ENCODE measurements at regions not wholly inside any gene's neighbourhood (a gene's known extent, or its start where the extent isn't known, plus 50 kb on each side); places are given as distances from the start of the nearest gene placed in this dataset.

DNA sequence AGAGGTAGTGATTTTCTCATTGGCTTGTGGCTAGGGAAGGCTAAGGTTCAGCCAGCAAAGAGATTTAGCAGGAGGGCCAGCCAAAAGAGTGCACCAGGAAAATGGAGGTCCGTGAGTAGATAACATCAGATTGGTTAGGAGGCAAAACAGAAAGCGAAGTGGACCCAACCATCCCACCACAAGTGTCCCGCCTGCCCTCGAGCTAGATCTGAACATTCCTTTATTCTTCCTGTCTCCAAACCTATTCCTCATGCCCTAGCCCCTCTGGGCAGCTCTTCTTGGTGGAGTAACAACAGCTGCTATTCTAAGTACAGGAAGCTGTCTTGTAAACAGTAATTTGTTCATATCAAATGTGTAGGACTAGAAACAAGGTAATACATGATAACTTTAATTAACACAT, 85.7 kb upstream of the BET1 start:
- H3K36me3 Mint-ChIP-seq (ENCODE audit: low read depth), result no peaks in the 10 kb centered on the region
- H3K4me3 Mint-ChIP-seq, result no peak overlapping the region
- peaks cover 15% of the 10 kb centered on the region for H3K4me1 Mint-ChIP-seq (ENCODE audit: low read depth)
- H3K27me3 Mint-ChIP-seq, result peaks cover 51% of the 10 kb centered on the region
- no peaks in the 10 kb centered on the region for H3K9me3 Mint-ChIP-seq
- no peak overlapping the region for H3K27ac Mint-ChIP-seq

DNA sequence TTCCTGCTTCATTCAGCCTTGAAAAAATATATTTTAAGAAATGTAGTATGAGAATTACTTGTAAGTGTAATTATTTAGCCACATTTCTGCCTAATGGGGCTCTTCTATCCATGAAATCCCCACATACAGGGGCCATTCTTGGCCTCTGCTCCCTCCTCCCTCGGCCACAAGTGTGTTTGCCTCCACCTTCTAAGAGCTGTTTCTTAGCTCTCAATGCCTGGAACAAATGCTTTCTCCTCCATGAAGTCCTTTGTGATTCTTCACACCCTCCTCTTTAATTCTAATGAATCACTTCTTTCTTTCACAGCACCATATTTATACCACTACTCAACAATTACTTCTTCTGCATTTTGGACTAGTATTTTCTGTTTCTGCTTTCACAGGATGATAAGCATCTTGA, 88.8 kb upstream of the BET1 start:
- no peaks in the 10 kb centered on the region for H3K36me3 Mint-ChIP-seq (ENCODE audit: low read depth)
- H3K4me3 Mint-ChIP-seq, result no peak overlapping the region
- H3K27me3 Mint-ChIP-seq, result peaks cover 45% of the 10 kb centered on the region
- H3K4me1 Mint-ChIP-seq (ENCODE audit: low read depth), result peaks cover 8% of the 10 kb centered on the region
- H3K27ac Mint-ChIP-seq, result no peak overlapping the region
- H3K9me3 Mint-ChIP-seq, result no peaks in the 10 kb centered on the region

DNA sequence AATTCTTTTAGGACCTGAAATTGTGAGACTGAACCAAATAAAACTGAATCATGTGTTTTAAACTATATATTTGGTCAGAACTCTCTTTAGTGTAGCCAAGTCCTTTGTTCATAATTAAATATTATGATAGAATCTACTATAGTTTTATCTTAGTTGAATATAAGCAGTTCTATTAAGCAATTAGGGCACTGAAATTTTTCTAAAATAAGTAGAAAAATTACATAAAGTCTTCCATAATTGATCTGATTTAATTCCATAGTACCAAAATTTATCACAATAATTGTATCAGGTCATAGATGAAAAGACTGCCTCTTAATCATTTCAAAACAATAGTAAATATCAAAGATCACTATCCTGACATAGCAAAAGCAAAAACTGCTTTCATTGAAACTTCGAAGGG, 90.1 kb upstream of the BET1 start:
- Mint-ChIP-seq H3K36me3 (ENCODE audit: low read depth) (no peaks in the 10 kb centered on the region), H3K4me1 (ENCODE audit: low read depth) (no peaks in the 10 kb centered on the region), H3K27me3 (peaks cover 38% of the 10 kb centered on the region), H3K27ac (no peak overlapping the region), H3K9me3 (no peaks in the 10 kb centered on the region), H3K4me3 (no peak overlapping the region)

DNA sequence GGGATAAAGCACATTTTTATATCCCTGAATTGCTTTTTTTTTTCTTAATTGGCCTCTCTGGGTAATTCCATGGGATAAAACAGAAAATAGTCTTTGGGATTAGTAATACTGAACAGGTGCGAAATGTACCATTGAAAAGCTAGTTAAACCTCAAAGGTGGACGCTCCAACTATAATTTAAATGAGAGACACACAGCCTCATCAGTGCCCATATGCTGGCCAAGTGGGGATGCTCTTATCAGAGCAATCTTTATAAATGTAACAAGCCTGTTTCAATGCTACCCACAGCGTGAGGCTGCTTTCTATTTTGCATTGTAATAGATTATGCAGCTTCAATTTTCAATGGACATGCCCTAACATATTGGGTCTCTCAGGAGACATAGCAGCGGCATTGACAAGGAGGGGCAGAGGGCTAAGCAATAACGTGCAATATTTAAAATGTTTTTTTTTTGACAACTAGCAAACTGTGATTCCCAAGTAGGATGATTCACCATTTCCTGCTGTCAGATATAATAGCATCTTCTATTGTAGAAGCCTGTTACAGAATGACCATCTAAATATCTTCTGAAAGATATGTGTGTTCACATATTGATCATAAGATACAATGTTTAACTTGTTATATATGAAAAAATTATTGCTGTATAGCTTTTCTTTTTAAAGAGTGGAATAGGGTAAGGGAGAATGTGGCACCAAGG, 91.3 kb upstream of the BET1 start:
- Mint-ChIP-seq H3K9me3 (no peaks in the 10 kb centered on the region), H3K27ac (no peak overlapping the region), H3K4me1 (ENCODE audit: low read depth) (no peaks in the 10 kb centered on the region), H3K27me3 (peaks cover 31% of the 10 kb centered on the region), H3K4me3 (no peak overlapping the region), H3K36me3 (ENCODE audit: low read depth) (no peaks in the 10 kb centered on the region)

DNA sequence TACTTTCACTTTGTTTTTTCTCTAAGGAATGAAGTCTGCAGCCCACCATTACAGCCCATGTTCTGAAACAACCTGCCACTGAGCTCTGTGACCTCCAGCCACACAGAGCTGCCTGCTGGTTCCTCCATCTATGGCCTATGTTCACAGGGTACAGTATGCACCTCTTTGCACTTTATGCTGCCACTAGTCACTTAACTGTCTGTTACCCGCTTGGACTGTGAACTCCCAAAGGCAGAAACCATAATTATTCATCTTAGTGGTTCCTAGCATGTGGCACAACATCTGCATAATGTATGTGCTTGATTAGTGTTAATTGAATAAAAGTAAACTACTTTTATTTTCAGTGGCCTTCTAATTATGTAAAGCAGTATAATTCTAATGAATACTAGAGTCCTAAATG, 95.5 kb upstream of the BET1 start:
- peaks cover 3% of the 10 kb centered on the region for H3K9me3 Mint-ChIP-seq
- H3K4me1 Mint-ChIP-seq (ENCODE audit: low read depth), result no peaks in the 10 kb centered on the region
- H3K4me3 Mint-ChIP-seq, result no peak overlapping the region

DNA sequence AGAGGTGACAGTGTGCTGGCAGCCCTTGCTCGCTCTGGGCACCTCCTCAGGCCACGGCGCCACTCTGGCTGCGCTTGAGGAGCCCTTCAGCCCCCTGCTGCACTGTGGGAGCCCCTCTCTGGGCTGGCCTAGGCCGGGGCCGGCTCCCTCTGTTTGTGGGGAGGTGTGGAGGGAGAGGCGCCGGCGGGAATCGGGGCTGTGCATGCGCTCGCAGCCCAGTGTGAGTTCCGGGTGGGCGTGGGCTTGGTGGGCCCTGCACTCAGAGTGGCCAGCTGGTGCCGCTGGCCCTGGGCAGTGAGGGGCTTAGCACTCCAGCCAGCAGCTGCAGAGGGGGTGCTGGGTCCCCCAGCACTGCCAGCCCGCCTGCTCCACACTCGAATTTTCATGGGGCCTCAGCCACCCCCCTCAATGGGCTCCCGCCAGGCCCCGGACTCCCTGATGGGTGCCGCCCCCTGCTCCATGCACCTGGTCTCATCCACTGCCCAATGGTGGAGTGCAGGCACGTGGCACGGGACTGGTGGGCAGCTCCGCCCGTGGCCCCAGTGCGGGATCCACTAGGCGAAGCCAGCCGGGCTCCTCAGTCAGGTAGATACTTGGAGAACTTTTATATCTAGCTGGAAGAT, 96.7 kb upstream of the BET1 start:
- Mint-ChIP-seq H3K36me3 (ENCODE audit: low read depth) (no peaks in the 10 kb centered on the region), H3K27ac (no peak overlapping the region), H3K27me3 (no peaks in the 10 kb centered on the region), H3K4me1 (ENCODE audit: low read depth) (no peaks in the 10 kb centered on the region), H3K9me3 (peaks cover 3% of the 10 kb centered on the region), H3K4me3 (no peak overlapping the region)

More for the DNA sequence above, 95.5 kb upstream of the BET1 start:
- no peaks in the 10 kb centered on the region for H3K36me3 Mint-ChIP-seq (ENCODE audit: low read depth)
- no peaks in the 10 kb centered on the region for H3K27me3 Mint-ChIP-seq
- no peak overlapping the region for H3K27ac Mint-ChIP-seq

DNA sequence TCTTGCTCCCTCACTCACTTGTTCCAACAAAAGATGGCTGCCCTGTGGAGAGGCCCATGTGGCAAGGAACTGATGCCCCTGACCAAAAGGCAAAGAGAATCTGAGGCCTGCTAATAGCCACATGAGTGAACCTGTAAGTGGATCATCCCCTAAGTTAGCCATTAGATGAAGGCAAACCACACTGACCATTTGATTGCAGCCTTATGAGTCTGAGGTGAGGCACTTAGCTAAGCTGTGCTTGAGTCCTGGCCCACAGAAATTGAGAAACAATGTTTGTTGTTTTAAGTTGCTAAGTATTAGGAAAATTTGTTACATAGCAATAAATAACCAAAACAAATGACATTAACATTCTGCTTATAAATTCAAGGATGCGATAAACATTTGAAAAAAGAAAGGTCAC, 100.1 kb upstream of the BET1 start:
- Mint-ChIP-seq H3K27ac (no peak overlapping the region), H3K9me3 (peaks cover 3% of the 10 kb centered on the region), H3K4me1 (ENCODE audit: low read depth) (no peaks in the 10 kb centered on the region), H3K4me3 (no peak overlapping the region), H3K27me3 (no peaks in the 10 kb centered on the region), H3K36me3 (ENCODE audit: low read depth) (no peaks in the 10 kb centered on the region)

DNA sequence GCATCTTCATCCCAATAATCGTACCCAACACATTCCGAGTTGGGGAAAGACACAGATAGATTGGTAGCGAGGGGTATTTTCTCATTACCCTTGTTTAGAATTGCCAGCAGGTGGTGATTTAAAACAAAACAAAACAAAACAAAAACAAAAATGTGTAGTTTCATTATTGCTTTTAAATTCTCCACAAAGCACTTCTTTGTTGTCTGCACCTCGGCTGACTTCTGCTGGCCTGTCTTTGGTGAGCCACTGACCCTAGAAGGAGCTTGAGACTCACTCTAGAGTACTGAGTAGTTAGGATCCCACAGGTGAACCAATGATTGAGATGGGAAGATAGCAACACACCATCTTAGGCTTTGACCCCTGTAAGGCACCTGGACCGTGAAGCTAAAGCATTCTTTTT, 105.4 kb upstream of the BET1 start:
- Mint-ChIP-seq H3K36me3 (ENCODE audit: low read depth) (no peaks in the 10 kb centered on the region), H3K27ac (no peak overlapping the region), H3K4me3 (no peak overlapping the region)

DNA sequence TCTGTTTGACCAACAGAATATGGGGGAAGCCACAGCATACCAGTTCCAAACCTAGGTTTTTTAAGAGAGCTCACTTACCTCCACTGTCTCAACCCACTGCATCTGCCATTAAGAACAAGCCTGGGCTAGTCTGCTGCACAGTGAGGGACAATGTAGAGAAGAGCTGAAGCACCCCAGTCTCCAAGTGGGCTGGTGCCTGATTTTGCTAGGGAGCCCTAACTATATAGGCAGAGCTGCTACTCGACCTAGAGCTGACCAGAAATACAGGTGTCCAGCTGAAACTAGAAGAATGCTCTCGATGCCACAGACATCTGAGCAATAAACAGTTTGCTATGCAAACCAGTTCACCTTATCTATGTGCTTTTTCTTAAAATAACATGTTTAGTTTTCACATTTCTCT, 106.9 kb upstream of the BET1 start:
- H3K4me1 Mint-ChIP-seq (ENCODE audit: low read depth), result no peaks in the 10 kb centered on the region
- no peak overlapping the region for H3K4me3 Mint-ChIP-seq
- no peaks in the 10 kb centered on the region for H3K9me3 Mint-ChIP-seq
- peaks cover 10% of the 10 kb centered on the region for H3K27me3 Mint-ChIP-seq
- no peaks in the 10 kb centered on the region for H3K36me3 Mint-ChIP-seq (ENCODE audit: low read depth)
- no peak overlapping the region for H3K27ac Mint-ChIP-seq

More for the DNA sequence above, 105.4 kb upstream of the BET1 start:
- peaks cover 10% of the 10 kb centered on the region for H3K27me3 Mint-ChIP-seq
- no peaks in the 10 kb centered on the region for H3K9me3 Mint-ChIP-seq
- H3K4me1 Mint-ChIP-seq (ENCODE audit: low read depth), result no peaks in the 10 kb centered on the region

DNA sequence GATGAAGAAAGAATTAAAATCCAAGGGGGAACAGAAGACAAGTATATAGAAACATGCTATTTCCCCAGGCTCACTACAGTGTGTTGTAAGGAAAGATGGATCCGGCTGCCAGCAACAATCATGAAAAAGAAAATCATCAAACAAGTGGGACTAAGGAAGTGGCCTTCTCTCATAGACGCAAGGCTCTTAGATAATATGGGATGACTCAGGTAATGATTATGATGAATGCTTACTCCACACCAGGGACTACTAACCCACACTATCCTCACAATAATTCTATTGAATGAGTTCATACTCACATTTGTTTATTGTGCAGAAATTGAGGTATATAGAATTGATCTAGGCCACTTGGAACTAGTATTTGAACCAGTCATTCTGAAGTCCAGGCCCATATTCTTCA, 111.2 kb upstream of the BET1 start:
- H3K36me3 Mint-ChIP-seq (ENCODE audit: low read depth), result no peaks in the 10 kb centered on the region
- no peaks in the 10 kb centered on the region for H3K4me1 Mint-ChIP-seq (ENCODE audit: low read depth)
- H3K27ac Mint-ChIP-seq, result no peak overlapping the region
- no peaks in the 10 kb centered on the region for H3K9me3 Mint-ChIP-seq
- H3K27me3 Mint-ChIP-seq, result peaks cover 17% of the 10 kb centered on the region
- no peak overlapping the region for H3K4me3 Mint-ChIP-seq

DNA sequence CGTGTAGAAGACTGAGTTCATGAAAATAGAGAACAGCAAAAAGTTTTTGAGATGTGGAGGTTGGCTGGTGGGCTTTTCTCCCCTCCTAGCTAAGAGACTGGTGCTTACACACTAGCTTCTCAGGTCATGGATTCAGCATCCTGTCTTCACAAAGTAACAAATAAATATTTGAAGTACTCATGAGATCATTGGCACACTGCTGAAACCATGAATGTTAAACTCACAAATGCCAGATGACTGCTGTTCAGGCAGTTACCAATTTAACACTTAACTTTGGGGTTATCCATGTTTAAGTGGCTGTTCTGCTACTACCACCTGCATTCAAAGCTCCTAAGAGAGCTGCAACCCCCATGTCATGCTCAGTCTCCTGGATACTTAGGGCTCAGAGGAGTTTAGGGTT, 119.0 kb upstream of the BET1 start:
- H3K36me3 Mint-ChIP-seq (ENCODE audit: low read depth), result no peaks in the 10 kb centered on the region
- no peak overlapping the region for H3K27ac Mint-ChIP-seq
- H3K9me3 Mint-ChIP-seq, result no peaks in the 10 kb centered on the region
- no peaks in the 10 kb centered on the region for H3K4me1 Mint-ChIP-seq (ENCODE audit: low read depth)
- H3K4me3 Mint-ChIP-seq, result no peak overlapping the region
- H3K27me3 Mint-ChIP-seq, result peaks cover 31% of the 10 kb centered on the region

DNA sequence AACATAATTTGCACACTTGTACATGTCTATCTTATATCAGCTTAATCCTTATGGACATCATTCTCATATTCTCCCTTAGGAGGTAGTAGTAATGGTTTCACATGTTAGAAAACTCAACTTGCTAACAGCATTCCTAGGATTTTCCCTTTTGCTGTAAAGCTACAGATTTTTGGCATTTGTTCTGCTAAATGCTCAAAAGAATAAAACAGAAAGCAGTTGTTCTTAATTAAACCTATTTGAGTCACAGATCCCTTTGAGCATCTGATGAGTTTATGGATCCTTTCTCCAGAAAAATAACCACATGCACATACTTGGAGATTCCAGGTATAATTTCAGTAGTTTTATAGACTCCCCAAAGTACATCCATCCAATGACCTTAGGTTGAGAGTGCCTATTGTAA, 122.9 kb upstream of the BET1 start:
- H3K27me3 Mint-ChIP-seq, result peaks cover 20% of the 10 kb centered on the region
- no peaks in the 10 kb centered on the region for H3K9me3 Mint-ChIP-seq
- no peaks in the 10 kb centered on the region for H3K4me1 Mint-ChIP-seq (ENCODE audit: low read depth)
- H3K27ac Mint-ChIP-seq, result no peak overlapping the region
- H3K4me3 Mint-ChIP-seq, result no peak overlapping the region
- no peaks in the 10 kb centered on the region for H3K36me3 Mint-ChIP-seq (ENCODE audit: low read depth)

DNA sequence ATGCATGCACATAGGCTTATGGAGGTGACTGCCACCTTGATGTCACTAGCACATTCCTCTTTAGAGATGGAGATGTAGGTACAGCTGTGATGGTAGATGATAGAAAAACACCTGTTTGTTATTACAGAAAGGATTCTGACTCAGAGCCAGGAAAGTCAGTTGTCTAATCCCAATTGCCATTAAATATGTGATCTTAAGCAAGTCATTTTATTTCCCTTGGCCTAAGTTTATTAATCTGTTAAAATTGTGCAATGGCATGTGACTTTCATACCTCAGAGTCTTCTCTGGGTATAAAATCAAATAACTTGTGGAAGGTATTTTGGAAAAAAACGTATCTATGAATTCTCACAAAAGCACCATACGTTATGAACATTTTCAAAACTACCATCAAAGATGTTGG, 123.9 kb upstream of the BET1 start:
- Mint-ChIP-seq H3K36me3 (ENCODE audit: low read depth) (no peaks in the 10 kb centered on the region), H3K4me3 (no peak overlapping the region), H3K9me3 (no peaks in the 10 kb centered on the region), H3K4me1 (ENCODE audit: low read depth) (no peaks in the 10 kb centered on the region), H3K27me3 (peaks cover 23% of the 10 kb centered on the region), H3K27ac (no peak overlapping the region)

DNA sequence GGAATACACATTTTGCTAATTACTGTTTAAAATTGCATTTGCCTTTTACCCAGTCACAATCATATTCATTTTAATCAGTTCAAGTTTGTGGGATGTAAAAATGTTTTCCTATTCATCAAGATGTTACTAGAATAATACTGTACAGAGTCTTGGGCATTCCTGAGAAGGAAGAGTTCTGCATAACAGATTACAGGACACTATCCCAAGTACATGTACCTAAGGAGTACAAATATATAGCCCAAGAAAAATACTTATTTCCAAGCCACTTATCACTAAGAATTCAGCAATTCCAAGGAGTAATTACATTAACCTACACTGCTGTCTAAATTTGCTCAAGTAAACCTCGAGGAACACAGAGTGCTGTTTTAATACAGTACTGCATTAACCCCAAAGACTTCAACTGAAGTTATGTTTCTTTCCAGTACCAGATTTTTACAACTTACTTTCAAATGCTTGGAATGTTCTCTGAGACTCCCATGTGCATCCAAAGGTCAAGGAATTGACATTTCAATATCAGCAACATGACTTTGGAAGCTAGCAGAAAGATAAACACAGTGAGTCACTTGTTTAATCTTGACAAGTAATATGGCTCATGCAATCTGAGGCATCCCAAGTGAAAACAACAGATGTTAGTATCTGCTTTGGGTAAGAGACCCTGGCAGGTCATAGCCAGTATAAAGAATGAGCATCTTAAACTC, 125.4 kb upstream of the BET1 start:
- no peaks in the 10 kb centered on the region for H3K4me1 Mint-ChIP-seq (ENCODE audit: low read depth)
- H3K27me3 Mint-ChIP-seq, result peaks cover 19% of the 10 kb centered on the region

DNA sequence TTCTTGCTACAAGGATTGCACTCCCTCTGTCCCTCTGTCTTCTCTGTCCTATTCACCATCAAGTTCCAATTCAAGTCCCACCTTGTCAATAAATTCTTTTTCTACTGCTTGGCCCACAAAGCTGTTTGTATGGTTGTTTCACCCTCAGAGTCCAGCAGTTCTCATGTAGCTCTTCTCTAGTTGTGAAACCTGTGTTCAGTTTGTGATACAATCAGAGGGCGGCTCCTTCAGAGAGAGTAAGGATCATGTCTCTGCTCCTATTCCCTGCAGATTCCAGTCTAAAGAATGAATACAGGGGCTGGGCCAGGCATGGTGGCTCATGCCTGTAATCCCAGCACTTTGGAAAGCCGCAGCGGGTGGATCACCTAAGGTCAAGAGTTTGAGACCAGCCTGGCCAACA, 126.6 kb upstream of the BET1 start:
- H3K9me3 Mint-ChIP-seq, result no peaks in the 10 kb centered on the region
- H3K27ac Mint-ChIP-seq, result no peak overlapping the region
- H3K27me3 Mint-ChIP-seq, result peaks cover 10% of the 10 kb centered on the region
- no peaks in the 10 kb centered on the region for H3K36me3 Mint-ChIP-seq (ENCODE audit: low read depth)
- H3K4me1 Mint-ChIP-seq (ENCODE audit: low read depth), result no peaks in the 10 kb centered on the region
- H3K4me3 Mint-ChIP-seq, result no peak overlapping the region

More for the DNA sequence above, 125.4 kb upstream of the BET1 start:
- Mint-ChIP-seq H3K27ac (no peak overlapping the region), H3K36me3 (ENCODE audit: low read depth) (no peaks in the 10 kb centered on the region), H3K9me3 (no peaks in the 10 kb centered on the region), H3K4me3 (no peak overlapping the region)

All from stimulated activated naive CD8-positive, alpha-beta T cell treated with anti-CD3 and anti-CD28 coated beads, Interleukin-15, Interleukin-2, amounts not matched to agents 100 ng/mL and 50 ng/mL, for 24 hours (primary cell).